RPMI8226 (cell line): ENCODE measurements at regions not wholly inside any gene's neighbourhood (a gene's known extent, or its start where the extent isn't known, plus 50 kb on each side); places are given as distances from the start of the nearest gene placed in this dataset.
"Not testable (repeated sequence)": the region's sequence is repeated elsewhere in the genome, so short reads cannot be mapped to it uniquely, and the experiment has no call there.

Experiments
- DNase-seq: peaks from one replicate; pipeline ENCODE4 v3.0.0-alpha.2; 2015

DNA sequence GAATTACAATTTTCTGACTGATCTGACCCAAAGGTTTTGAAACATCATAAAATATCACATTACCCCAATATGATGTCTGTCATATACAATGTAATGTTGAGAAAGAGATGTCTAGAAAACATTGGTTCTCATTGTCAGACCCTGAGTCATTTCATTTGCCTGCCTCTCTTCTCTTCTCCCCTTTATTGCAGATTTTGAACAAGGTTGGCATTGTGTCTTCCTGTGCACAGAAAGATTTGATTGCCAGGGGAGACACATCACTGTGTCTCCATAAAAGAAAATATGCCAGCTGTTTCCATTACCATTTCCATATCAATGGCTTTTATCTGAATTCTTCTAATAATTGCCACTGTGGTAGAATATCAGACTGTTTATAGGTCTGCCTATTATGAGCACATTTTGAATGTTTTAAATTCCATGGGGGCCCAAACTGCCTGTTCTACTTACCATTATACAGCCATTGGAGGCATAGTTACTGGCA is 65.6 kb downstream of the IFI44 start:
- DNase-seq = no peak

DNA sequence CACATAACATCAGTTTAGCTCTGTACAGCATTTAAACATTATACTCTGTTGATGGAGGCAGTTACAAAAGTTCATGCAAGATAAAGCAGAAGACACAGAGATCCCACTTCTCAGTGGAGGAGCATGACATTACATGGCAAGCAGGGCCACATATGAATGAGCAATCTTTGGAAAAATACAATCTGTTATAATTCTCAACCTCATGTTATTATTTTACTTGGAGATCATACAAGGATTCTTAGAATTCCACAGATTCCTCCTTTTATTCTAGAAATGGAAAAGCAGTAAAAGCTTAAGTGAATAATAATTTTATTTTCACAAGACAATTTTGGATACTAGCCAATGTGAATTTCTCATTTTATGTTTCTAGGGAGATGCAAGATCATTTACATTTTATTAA is 66.6 kb downstream of the IFI44 start:
- DNase-seq = no peak

DNA sequence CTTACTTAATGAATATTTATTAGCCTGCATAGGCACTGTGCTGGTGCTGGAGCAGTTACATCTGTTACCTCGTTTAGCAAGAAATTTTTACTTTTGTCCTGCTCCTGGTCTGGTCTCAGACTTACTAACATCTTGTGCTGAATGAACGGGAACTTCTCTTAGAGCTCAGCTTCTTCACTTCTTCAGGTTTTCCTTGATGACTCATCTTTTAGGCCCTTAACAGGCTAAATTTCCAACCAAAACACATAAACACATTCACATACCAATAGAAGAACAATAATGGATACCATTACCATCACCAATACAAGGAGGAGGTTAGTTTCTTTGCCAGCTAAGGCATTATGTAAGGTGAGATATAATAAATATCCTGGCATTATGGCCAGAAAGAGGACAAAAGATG is 68.9 kb downstream of the IFI44 start:
- DNase-seq = no peak

DNA sequence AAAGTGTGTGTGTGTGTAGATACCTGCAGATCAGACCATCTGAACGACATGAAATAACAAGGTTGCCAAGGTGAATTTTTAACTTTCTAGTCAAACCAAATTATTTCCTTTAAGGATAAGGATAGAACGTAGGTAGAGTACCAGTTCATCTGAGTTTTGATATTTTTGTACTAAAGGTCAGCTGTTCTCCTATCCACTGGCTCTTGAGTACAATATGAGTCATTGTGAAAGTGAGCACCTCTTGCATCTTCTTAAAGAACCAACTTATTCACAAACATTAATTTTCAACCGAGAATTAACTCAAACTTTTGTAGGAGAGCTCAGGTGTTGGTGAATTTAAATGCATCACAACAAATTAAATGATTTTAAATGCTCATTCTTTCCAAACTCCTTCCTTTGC is 71.5 kb downstream of the IFI44 start:
- DNase-seq = no peak

DNA sequence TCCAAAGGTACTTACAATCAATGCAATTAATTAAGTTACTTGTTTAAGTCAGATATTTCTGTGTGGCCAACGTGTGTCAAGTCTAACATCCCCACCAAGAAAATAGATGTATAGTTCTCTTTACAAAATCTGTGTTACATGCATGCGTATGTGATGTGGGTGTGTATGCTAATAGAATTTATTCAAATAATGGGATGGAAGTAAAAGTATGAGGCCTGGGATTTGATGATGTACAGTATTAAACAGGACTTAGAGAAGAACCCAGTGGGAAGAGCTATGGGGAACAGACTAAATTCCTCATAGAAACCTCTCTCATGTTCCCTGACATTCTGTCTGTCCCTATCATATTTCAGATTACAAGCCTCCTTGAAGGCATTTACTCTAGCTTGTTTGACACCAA is 72.5 kb downstream of the IFI44 start:
- DNase-seq = no peak

DNA sequence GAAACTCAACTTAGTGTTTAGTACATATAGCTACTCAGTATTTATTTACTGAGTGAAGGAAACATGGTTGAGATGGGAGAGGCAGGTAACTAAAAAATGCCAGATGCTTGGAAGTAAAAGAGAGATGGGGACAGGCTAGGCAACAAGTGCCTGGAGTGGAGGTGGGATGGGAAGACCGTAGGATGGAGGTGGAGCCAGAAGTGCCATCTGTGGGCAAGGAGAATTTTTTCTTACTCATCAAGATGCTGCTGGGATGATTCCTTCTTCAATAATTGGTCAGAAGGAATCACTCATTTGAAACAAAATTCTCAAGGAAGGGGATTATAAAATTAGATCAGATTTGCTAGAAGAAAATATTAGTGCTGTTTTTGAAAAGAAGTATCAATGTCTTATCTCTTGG is 72.9 kb downstream of the IFI44 start:
- DNase-seq = no peak

DNA sequence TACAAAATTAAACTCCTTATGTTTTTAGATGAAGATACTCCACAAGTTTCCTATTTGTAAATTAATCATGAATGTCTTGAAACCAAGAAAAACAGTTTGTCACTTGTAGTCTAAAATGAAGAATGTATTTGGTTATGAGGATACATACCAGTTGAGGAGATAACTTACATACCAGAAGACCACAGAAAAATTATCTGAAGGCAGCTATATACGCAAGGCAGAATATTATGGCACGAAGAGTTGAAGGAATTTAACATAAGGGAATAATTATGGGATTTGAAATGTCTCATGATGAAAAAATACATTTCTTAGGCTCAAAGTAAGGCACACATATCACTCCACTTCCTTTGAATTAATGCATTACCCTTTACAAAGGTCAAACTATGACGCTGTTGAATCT is 73.3 kb downstream of the IFI44 start:
- DNase-seq = no peak

DNA sequence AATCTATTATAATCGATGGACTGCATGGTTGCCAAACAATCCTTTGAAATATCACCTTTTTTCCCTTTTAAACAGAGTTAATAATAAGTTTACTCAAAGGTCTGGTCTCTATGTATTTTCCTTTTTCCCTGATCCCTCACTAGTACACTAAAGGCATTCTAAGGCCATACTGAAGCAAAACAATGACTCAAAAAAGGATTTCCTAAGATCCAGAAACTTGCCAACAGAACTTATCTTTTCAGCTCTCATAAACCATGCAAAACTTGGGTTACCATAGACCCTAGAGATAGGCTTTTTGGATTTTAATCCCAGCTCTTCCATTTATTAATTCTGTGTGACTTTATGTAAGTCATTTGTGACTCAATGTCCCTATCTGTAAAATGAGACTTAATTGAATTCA is 77.1 kb downstream of the IFI44 start:
- DNase-seq = no peak

DNA sequence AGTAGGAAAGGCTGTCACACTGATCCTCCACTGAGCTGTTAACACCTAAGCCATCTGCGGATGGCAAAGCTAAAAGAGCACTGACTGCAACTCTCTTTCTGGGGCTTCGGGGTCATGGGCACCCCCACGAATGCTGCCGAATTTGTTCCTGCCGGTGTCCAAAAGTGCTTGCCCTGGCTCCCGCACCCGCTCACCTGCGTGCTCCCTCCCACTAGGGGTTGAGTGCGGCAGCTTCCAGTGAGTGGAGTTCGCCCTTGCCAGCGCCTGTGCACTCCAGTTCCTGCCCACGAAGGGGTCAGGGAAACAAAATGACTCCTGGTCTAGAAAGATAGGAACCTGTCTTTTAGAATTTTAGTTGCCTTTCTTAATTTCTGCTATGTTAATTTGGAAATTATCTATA is 78.7 kb downstream of the IFI44 start:
- DNase-seq = no peak

DNA sequence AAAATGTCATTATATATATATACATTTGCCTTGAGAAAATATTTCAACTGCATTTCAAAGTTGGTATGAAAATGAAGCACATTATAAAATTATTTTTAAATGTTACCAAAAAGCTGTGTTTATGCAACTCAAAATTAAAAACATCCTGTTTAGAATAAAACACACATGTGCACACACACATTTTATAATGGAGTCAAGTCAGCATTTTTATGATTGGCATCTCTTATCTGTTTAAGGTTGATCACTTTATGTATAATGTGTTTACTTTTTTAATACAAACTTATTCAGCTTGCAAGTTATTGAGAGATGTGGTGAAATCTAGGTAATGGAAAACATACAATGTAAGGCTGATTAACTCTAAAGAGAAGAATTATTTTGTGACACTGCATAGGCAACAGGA is 80.4 kb downstream of the IFI44 start:
- no peak for DNase-seq

DNA sequence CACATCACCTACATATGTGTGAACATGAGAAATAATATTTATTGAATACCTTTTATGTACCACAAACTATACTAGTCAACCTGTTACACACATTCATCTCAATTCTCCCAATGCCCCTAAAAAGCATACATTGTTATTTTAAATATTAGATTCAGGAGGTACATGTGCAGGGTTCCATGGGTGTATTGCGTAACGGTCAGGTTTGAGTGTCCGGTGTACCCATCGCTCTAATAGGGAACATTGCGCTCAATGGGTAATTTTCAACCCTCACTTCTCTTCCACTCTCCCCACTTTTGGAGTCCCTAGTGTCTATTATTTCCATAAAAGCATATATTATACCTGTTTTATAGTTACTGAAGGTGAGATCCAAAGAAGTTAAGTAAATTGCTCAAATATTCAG is 82.0 kb downstream of the IFI44 start:
- no peak for DNase-seq

DNA sequence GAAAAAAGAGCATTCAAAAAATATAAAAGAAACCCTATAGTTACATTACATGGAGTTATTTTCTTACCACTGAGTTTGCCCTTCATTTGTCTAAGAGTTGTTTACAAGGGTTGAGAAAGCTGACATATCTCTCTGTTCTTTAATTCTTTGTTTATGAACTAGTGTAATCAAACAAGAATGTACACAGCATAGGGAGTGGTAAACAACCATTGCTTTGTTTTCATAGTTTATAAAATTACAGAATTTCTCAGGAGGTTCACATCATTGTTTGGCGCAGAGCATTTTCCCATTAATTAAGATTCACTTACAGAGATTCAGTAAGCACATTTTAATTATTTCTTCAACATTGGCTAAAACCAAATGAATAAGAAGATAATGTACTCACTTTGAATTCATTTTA is 87.6 kb downstream of the IFI44 start:
- DNase-seq = no peak

DNA sequence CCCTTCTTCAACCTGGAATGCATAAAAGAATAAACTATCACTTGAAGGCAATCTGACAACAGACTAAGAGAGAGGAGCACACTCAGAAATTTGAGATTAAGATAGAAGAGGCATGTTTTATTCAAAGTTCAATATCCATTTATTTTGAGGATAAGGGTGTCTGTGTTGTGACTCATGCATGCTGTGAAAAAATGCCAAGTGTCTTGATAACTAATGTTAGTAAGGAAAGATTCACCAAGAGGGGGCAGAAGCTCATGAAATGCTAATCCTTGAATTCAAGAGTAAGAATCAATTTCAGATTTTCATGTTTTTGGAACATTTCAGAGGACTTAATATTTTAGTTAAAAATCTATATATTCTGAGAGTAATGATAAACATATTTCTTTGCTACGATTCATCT is 94.0 kb downstream of the IFI44 start:
- no peak for DNase-seq

DNA sequence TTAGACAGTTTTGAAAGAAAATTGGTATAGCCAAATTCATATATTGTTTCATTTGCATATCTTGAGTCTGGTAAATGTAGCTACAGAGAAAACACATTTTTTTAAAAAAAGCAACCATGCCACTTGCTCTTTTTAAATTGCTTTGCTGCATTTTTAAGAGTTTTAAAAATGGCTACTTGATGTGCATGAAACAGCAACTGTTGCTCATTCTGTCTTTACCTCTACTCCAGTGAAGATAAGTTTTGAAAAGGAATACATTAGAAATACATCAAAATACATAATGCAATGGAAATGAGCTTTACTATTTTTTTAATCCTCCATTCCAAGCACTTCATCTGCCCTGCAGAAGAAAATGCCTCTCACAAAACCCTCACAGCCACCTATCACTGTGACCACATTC is 95.5 kb downstream of the IFI44 start:
- DNase-seq = no peak

DNA sequence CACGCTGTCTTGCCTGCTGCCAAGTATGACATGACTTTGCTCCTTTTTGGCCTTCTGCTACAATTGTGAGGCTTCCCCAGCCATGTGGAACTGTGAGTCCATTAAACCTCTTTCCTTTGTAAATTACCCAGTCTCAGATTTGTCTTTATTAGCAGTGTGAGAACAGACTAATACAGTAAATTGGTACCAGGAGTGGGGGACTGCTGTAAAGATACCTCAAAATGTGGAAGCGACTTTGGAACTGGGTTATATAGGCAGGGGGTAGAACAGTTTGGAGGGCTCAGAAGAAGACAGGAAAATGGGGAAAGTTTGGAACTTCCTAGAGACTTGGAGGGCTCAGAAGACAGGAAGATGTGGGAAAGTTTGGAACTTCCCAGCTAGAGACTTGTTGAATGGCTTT is 104.0 kb downstream of the IFI44 start:
- DNase-seq = not testable (repeated sequence)

DNA sequence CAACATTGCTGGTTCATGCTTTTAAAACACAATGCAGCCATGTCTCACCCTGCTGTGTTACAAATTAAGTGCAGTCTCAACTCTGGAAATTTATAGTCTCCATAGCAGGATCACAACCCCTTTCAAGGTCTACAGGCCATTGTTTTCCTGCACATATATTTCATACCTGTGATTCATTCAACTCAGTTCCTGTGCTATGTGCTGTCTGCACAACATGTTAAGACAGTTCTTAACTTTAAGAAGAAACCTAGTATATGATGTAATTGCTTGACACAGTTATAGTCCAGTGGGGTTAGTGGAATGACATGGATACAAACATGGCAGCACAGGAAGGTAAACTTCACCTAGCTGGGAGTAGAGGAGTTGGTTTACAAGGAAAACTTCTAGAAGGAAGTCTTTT is 106.4 kb downstream of the IFI44 start:
- DNase-seq = no peak

DNA sequence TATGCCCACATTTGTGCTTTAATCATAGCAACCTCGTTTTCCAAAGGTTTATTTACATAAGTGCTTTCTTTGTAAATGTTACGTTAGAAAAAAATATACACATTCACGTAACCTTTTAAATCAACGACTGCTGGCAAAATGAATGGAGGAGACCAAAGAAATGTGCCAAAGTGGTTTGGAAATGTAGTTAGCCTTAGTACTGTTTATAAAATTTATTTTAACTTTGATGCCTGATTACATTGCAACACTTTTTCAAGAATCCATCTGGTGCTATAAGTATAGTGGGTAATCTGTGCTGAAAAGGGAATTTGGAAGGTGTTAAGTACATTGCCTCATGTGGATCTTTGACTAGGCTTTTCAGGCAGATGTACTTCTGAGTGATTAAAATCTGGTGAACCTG is 108.9 kb downstream of the IFI44 start:
- no peak for DNase-seq

DNA sequence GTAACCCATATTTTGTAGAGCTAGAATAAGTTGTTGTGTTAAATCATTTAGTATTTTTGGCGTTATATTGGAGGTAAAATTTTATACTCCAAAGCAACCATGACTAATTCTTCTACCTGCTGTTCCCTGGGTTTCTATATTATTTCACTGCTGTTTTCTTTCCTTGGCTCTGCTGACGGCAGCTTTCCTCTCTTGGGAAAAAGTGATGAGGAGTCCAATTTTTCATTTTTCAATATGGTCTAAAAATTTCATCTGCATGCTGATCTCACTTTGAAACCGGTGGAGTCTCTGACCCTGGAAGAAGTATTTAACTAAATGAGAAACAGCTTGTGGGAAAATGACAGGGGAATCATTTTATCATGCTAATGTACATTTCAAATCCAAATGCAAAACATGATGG is 110.2 kb downstream of the IFI44 start:
- no peak for DNase-seq

DNA sequence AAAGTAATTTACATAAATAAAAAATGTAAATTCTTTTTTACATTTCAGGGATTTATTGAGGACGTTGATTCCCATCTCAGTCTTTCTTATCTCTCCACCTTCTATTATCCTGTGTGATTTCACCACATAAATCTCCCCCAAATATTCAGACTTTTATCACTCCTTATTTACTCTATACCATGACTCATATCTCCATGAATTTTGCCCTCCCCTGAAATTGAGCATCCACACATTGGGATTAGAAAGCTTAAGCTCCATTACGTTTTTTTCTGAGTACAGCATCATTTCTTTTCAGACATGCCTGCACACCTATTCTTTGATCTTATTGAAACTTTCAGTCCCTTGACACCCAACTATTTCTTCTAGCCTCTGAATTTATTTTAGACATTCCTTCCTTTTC is 111.2 kb downstream of the IFI44 start:
- no peak for DNase-seq

DNA sequence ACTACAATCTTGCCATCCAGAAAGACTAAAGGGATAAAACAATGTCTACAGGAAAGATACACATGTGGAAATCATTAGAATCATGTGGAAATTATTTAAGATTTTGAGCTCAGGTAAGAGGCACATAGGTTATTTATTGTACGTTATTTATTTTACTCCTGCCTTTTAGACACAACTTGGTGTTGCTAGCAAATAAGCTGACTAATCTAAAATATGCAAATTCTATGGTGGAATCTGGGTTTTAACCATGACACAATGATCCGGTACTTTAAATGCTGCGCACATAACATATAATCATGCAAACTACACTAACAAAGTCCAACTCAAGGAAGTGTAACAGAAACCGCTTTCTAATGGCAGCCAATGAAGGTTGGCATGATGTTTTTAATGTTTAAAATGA is 112.5 kb downstream of the IFI44 start:
- no peak for DNase-seq

DNA sequence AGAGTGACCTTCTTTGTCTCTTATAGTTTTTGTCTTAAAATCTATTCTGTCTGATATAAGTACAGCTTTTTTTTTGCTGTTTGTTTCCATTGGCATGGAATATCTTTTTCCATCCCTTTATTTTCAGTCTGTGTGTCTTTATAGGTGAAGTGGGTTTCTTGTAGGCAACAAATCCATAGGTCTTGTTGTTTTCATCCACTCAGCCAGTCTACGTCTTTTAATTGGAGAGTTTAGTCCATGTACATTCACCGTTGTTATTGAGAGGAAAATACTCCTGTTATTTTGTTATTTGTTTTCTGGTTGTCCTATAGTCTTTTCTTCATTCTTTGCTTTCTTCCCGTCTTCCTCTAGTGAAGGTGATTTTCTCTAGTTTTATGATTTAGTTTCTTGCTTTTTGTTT is 115.9 kb downstream of the IFI44 start:
- DNase-seq = no peak

DNA sequence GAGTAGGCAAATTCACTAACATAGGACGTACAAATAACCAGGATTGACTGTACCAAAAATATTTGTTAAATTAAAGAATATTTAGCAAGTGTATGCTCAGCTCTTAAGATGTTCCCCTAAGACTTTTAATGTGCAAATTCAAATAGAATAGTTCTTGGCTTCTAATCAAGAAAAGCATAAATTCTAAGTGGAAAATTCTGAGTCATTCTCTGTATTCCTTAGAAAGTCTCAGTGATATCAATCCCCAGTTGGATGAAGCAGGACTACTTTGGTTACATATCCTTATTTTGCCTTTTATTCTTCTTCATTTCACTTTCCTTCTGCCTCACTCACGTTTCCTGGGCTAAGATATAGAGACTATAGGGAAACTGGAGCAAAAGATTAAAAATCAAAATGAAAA is 130.2 kb downstream of the IFI44 start:
- no peak for DNase-seq

DNA sequence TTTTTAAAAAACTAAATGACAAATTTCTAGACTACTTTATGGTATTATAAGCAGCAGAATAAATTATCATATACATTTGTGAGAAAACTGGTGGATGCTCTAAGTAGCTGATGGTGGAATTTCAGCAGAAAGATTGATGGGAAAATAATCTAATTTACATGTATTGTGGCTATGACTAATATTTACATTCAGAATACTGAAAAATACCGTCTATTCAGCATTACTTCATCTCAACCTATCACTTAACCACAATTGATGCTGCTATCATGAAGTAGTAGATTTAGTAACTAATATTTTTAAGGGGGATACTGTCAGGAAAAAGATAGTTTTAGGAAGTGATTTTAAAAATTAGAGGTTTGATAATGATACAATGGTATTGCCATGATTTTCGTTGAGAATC is 137.9 kb downstream of the IFI44 start:
- no peak for DNase-seq

DNA sequence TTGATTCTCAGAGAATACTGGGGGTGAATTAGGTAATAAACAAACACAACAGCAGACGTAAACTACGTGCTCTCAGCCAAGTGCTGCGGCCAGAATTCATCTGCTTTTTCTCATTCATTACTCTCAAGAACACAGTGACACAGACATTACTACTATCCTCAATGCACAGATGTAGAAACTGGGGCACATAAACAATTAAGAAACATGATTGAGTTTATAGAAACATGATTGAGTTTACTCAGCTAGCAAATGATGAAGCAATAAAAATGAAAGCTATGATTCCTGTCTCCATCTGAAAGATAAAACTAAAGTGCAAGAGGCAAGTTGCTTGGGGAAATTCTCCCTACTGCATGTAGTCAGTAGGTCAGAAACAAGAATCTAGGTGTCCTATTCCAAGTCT is 140.5 kb downstream of the IFI44 start:
- no peak for DNase-seq

DNA sequence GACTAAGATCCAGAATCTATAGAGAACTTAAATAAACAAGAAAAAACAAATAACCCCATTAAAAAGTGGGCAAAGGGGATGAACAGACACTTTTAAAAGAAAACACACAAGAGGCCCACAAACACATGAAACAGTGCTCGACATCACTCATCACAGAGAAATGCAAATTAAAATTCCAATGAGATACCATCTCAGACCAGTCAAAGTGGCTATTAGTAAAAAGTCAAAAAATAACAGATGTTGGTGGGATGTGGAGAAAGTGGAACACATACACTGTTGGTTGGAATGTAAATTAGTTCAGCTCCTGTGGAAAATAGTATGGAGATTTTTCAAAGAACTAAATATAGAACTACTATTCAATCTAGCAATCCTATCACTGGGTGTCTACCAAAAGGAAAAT is 143.1 kb downstream of the IFI44 start:
- no peak for DNase-seq

DNA sequence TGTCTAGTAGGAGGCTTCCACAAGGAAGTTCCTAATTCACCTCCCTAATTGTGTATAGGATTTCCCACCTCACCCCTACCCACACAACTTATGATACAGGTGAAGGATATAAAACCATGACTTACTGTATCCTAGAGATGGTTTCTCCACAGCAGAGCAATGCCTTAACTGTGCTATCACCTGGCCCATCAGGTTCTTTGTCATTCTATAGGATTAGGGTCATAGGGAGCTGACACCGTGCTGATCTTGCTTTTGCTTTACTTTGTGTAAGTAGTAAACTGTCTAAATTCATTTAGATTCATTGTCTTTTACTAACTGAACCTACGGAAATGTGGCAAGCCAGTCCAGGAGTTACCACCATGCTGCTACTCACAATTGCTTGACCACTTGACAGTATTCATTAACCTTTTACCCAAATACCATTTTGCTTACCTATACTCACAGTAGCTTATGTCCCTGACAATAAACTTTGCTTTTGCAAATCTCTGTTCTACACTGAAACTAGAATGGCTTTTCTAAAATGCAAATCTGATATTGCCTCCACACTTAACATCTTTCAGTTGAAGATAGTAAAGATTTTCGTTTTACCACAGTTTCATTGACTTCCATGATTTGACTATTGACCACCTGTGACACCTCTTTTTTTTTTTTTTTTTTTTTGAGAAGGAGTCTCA is 147.6 kb downstream of the IFI44 start:
- no peak for DNase-seq
